Prostate gland (tissue), 2 donors: ENCODE measurements at regions not wholly inside any gene's neighbourhood (a gene's known extent, or its start where the extent isn't known, plus 50 kb on each side); places are given as distances from the start of the nearest gene placed in this dataset.

Experiments used
- DNase-seq: peaks from one replicate; pipeline ENCODE4 v3.0.0-alpha.2; 2019; ENCODE audit warnings: low spot score
- H3K27ac ChIP-seq, 2 donors: fragments of 200-600 bp; sonication (generic); 2 replicates each; pipeline ENCODE4 v1.5.1; 2017 to 2019
- H3K27me3 ChIP-seq: fragments of 200-600 bp; sonication (generic); replicated peaks from 2 replicates; pipeline ENCODE4 v1.5.1; 2019; ENCODE audit not compliant: insufficient read depth
- H3K36me3 ChIP-seq, 2 donors: fragments of 200-600 bp; sonication (generic); 1 replicate in 1 of 2; 2 replicates in 1 of 2; pipeline versions ENCODE4 v1.5.1 to v1.8.1; 2017 to 2019
- H3K4me1 ChIP-seq: fragments of 200-600 bp; sonication (generic); replicated peaks from 2 replicates; pipeline ENCODE4 v1.5.1; 2019
- H3K4me3 ChIP-seq, 2 donors: fragments of 200-600 bp; sonication (generic); 2 replicates each; pipeline ENCODE4 v1.5.1; 2017 to 2019
- H3K9me3 ChIP-seq: fragments of 200-600 bp; sonication (generic); 2 replicates; pipeline ENCODE4 v1.5.1; 2017
- CTCF ChIP-seq, 4 experiments: fragments of 200-600 bp in 2 of 4; fragments of 450-650 bp in 2 of 4; sonication (generic) in 2 of 4; IDR thresholded peaks; 1 replicate in 3 of 4; 2 replicates in 1 of 4; pipeline ENCODE4 v1.5.1; 2016 to 2019; ENCODE audit warnings: antibody characterized with exemption in 4 of 4, mild to moderate bottlenecking in 2 of 4, moderate library complexity in 2 of 4
- POLR2A ChIP-seq: fragments of 450-650 bp; IDR thresholded peaks from one replicate; pipeline ENCODE4 v1.6.1; 2016; ENCODE audit warnings: antibody characterized with exemption, mild to moderate bottlenecking
- POLR2AphosphoS5 ChIP-seq: sonication (generic); formaldehyde crosslinking; IDR thresholded peaks from one replicate; pipeline ENCODE4 v1.6.1; 2017; ENCODE audit warnings: antibody characterized with exemption
- WGBS: methylation state at CpG from one replicate; pipeline ENCODE4 v1.1.5; 2018; 5-methylcytosine and 5-hydroxymethylcytosine counted together
- intact Hi-C: fragments of 100-400 bp; cut with DNase I; formaldehyde crosslinking; loops from one replicate; pipeline ENCODE4 v1.14.2; 2022

GRCh38 chrX:140099221-140099620 is 133.9 kb upstream of the CXorf66 start:
- H3K27ac ChIP-seq: no peak overlapping the region
- H3K27me3 ChIP-seq: no peaks in the 10 kb centered on the region
- no peaks in the 10 kb centered on the region for H3K36me3 ChIP-seq
- DNase-seq: no peak
- H3K9me3 ChIP-seq: no peaks in the 10 kb centered on the region
- H3K4me1 ChIP-seq: no peaks in the 10 kb centered on the region
- H3K4me3 ChIP-seq: no peak overlapping the region
- 10% methylated on average over 4 of the region's 4 CpGs for WGBS
- TF ChIP-seq POLR2A: no peak
- no peak for TF ChIP-seq POLR2AphosphoS5
- no peak for TF ChIP-seq CTCF (IDR thresholded peaks at IDR 0.05)
- intact Hi-C loops: no loop called here

- no peaks in the 10 kb centered on the region for H3K27me3 ChIP-seq
- H3K27ac ChIP-seq: no peak overlapping the region
- no peak overlapping the region for H3K4me3 ChIP-seq
- 100% methylated on average over 2 of the region's 26 CpGs for WGBS
- no peaks in the 10 kb centered on the region for H3K36me3 ChIP-seq
- H3K9me3 ChIP-seq: no peaks in the 10 kb centered on the region
- intact Hi-C loops: no loop called here
- no peaks in the 10 kb centered on the region for H3K4me1 ChIP-seq
- no peak for TF ChIP-seq POLR2A
- TF ChIP-seq POLR2AphosphoS5: no peak
- no peak for TF ChIP-seq CTCF (IDR thresholded peaks at IDR 0.05)
- DNase-seq: no peak
These were observed 126.8 kb upstream of the CXorf66 start for GRCh38 chrX:140092121-140092520.

- peak; percentile 3 for DNase-seq
- intact Hi-C loops: no loop called here
- H3K4me3 ChIP-seq: peak overlapping the region; percentile 19 to 24
- no peak overlapping the region for H3K27ac ChIP-seq
- H3K4me1 ChIP-seq: no peaks in the 10 kb centered on the region
- no peak for TF ChIP-seq CTCF (IDR thresholded peaks at IDR 0.05)
- no peak for TF ChIP-seq POLR2AphosphoS5
- no peak for TF ChIP-seq POLR2A
- 0% methylated on average over 14 of the region's 88 CpGs for WGBS
- H3K9me3 ChIP-seq: no peaks in the 10 kb centered on the region
- H3K27me3 ChIP-seq: no peaks in the 10 kb centered on the region
- no peaks in the 10 kb centered on the region for H3K36me3 ChIP-seq
These were observed 126.0 kb upstream of the CXorf66 start for GRCh38 chrX:140091125-140091886.

- Histone ChIP-seq H3K27ac (no peak overlapping the region), H3K4me3 (peak overlapping the region; percentile 19 to 24), H3K4me1 (no peaks in the 10 kb centered on the region), H3K9me3 (no peaks in the 10 kb centered on the region), H3K27me3 (no peaks in the 10 kb centered on the region), H3K36me3 (no peaks in the 10 kb centered on the region)
- TF ChIP-seq POLR2AphosphoS5: no peak
- no peak for TF ChIP-seq POLR2A
- TF ChIP-seq CTCF (IDR thresholded peaks at IDR 0.05): no peak
- intact Hi-C loops: no loop called here
- no peak for DNase-seq
- 4% methylated on average over 15 of the region's 15 CpGs for WGBS
These were observed 125.4 kb upstream of the CXorf66 start for GRCh38 chrX:140090800-140091124.

GRCh38 chrX:140088438-140088837 is 123.1 kb upstream of the CXorf66 start:
- Histone ChIP-seq H3K9me3 (no peaks in the 10 kb centered on the region), H3K4me1 (no peaks in the 10 kb centered on the region), H3K36me3 (no peaks in the 10 kb centered on the region), H3K4me3 (no peak overlapping the region), H3K27me3 (no peaks in the 10 kb centered on the region), H3K27ac (no peak overlapping the region)
- no peak for TF ChIP-seq CTCF (IDR thresholded peaks at IDR 0.05)
- no peak for TF ChIP-seq POLR2AphosphoS5
- no peak for TF ChIP-seq POLR2A
- intact Hi-C loops: no loop called here
- WGBS: 62% methylated on average over 2 of the region's 2 CpGs
- DNase-seq: no peak
